Fibroblast of skin of left biceps (primary cell): ENCODE measurements at regions not wholly inside any gene's neighbourhood (a gene's known extent, or its start where the extent isn't known, plus 50 kb on each side); places are given as distances from the start of the nearest gene placed in this dataset.

ENCODE experiments used
- DNase-seq, 2 experiments: peaks; one replicate each; pipeline ENCODE4 v3.0.0-alpha.2; 2013; ENCODE audit warnings: low read depth in 2 of 2

GRCh38 chr1:47703156-47703825, 265.4 kb downstream of the FOXD2 start:
- DNase-seq = no peak

- DNase-seq = peak; percentile 20 to 29
Observed at GRCh38 chr1:47703981-47704596, 266.2 kb downstream of the FOXD2 start.

- no peak for DNase-seq
Observed at GRCh38 chr1:47705517-47706130, 267.8 kb downstream of the FOXD2 start.

GRCh38 chr1:47707503-47707902, 269.7 kb downstream of the FOXD2 start:
- no peak for DNase-seq

GRCh38 chr1:47708019-47708535, 270.2 kb downstream of the FOXD2 start:
- no peak for DNase-seq

GRCh38 chr1:47708658-47709018, 270.8 kb downstream of the FOXD2 start:
- DNase-seq = no peak

- DNase-seq = no peak
Observed at GRCh38 chr1:47709019-47709871, 271.4 kb downstream of the FOXD2 start.

GRCh38 chr1:47709872-47710231, 272.0 kb downstream of the FOXD2 start:
- DNase-seq = no peak

GRCh38 chr1:47710329-47711071, 272.7 kb downstream of the FOXD2 start:
- DNase-seq = no peak
